OCI-M2 (cell line): ENCODE measurements at regions not wholly inside any gene's neighbourhood (a gene's known extent, or its start where the extent isn't known, plus 50 kb on each side); places are given as distances from the start of the nearest gene placed in this dataset.
"Not testable (repeated sequence)": the region's sequence is repeated elsewhere in the genome, so short reads cannot be mapped to it uniquely, and the experiment has no call there.

Source experiments
- DNase-seq: peaks from one replicate; lab custom pipeline; 2025; ENCODE audit not compliant: unreplicated experiment; lab: John Stamatoyannopoulos, UW

DNA sequence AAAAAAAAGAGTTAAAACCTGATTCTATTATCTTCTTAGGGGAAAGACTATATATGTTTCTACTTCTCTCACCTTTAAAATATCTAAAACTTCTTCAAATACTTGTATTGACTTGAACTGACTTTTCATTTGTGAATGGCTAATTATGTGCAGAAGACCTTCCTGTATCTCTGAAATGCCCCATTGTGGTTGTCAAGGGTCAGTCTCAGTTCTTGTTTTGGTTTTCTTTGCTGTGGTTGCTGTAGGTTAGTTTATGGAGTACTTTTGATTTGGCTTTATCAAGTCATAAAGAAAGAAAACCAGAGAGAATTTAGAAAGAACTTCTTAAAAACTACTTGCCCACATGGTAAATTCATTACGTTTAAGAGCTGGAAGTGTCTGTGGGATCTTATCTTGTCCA is 345.3 kb upstream of the POU1F1 start:
- no peak for DNase-seq

DNA sequence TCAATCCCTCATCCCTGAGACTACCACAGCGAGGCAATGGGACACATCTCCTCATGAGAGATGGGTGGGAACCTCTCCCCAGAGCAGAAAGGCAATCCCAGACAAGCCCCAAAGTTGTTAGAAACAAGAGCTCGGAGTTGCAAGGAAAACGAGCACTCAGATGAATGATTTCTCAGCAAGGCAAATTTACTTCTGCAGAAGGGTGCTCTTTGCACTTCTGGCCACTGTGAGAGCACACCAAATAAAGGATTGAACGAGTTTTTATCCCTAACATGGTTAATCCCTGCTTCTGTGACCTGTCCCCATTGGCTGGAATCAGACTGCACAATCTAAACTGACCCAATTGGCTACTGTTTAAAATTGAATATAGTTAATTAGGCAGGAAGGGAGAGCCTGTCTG is 339.1 kb upstream of the POU1F1 start:
- no peak for DNase-seq

- no peak for DNase-seq
Measured at GRCh38 chr3:87614998-87615397, 338.6 kb upstream of the POU1F1 start.

DNA sequence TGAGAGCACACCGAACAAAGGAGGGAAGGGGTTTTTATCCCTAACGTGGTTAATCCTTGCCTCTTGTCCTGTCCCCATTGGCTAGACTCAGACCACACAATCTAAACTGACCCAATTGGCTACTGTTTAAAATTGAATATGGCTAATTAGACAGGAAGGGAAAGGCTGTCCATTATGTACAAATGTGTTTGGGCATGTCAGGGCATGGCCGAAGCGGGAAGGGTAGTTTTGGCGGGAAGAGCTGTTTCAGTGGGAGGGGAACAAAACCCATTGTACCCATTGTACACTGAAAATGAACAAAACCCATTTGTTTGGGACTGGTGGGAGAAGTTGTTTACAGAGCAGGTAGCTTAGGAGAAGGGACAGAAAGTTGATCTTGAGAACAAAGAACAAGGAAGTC is 330.9 kb upstream of the POU1F1 start:
- DNase-seq, result no peak

DNA sequence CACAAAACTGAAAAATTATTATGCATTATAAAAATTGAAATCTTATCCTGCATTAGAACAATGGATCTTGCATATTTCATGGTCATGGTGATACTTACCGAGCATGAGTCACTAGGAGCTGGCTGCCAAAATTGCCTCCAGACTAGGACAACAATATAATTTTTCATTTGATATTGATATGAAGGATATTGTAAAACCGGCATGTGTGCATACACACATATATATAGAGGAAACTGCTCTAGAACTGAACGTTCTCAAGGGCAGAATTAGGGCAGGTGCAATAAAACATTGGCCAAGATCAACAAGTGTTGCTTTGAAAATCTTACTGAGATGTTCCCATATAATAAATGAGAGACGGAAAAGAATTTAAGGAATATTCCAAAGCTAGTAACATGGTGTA is 319.4 kb upstream of the POU1F1 start:
- DNase-seq, result no peak

- DNase-seq, result no peak
Measured at GRCh38 chr3:87581240-87581639, 304.9 kb upstream of the POU1F1 start.

DNA sequence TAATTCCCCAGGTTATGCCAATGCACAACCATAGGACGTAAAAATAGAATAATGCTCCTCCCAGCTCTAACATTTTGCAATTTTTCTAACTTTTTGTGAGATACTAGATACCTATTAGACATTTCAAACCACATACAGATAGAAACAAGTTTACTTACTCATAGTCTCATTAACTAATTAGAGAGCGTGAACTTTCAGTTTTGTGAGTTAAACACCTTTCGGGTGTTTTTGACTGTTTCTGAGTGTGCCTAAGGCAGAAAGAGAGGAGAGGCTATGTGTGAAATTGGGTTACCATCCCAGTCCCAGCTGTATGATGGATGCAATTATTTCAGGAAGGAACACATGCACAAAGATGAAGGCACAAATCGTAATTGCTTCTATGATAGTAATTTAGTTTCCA is 300.4 kb upstream of the POU1F1 start:
- no peak for DNase-seq

GRCh38 chr3:87575550-87575949 is 299.2 kb upstream of the POU1F1 start:
- no peak for DNase-seq

DNA sequence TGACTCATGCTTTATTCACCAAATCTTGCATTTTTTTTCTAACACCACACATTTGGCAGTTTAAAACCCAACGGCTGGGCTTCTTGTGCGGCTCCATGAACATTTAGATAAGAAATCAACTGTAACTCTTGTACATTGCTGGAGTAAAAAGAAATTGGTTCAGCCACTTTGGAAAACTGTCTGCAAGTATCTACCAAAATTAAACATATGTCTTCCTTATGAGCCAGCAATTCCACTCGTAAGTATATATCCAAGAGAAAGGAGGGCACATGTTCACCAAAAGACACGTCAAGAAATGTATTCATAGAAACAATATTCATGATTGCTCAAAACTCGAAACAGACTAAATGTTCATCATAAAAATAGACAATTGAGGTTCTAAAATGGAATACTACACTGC is 291.9 kb upstream of the POU1F1 start:
- DNase-seq, result no peak

GRCh38 chr3:87564438-87564837 is 288.1 kb upstream of the POU1F1 start:
- DNase-seq, result no peak

- DNase-seq, result no peak
Measured at GRCh38 chr3:87563712-87564111, 287.3 kb upstream of the POU1F1 start.

DNA sequence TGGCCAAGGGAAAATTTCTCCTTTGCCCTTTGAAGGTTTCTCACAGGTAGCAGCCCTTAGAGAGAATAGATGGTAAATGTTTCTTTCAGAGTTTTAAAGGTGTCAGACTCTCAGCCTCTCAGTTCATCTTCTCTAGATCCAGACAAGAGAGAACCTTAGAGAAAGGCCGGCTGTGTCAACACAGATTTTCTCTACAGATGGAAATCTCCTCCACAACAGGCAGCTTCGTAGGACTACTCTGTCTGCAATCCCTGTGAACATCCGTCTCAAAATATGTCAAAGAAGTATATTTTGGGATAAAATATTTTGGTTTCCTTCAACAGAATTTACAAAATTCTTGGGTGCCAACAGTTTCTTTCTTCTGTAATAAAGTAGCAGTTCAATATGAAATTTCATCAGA is 282.1 kb upstream of the POU1F1 start:
- no peak for DNase-seq

DNA sequence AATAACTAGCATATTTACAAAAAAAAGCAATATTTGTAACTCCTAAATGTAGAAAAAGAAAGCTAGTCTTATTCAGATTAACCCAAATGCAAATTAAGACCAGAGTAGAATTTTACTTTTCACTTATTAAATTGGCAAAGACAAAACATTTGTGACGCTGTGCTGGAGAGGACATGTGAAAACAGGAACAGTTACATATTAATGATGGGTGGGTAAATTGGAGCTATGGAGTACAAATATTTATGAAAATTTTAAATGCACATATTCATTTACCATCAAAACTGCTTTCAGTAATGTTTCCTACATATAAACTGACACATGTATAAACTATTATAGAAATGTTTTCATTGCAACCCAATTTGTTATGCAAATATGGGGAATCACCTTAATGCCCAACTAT is 278.9 kb upstream of the POU1F1 start:
- no peak for DNase-seq

GRCh38 chr3:87553058-87553457 is 276.7 kb upstream of the POU1F1 start:
- DNase-seq, result no peak

DNA sequence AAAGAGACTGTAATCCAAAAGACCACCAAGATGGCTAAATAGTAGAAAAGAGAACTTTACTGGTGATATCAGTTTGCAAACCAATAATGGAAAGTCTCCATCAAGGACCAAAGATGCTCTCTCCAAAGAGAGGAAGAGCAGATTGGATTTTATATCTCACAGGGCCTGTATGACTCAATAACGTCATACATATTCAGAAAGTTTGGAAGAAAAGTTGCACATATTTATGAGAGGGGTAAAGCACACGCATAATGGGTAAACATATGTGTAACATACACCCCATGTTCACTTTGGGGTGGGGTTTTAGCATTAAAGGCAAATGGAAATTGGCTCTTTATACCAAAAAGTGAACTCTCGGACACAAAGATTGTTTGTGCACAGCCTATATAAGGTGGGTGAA is 274.5 kb upstream of the POU1F1 start:
- no peak for DNase-seq

DNA sequence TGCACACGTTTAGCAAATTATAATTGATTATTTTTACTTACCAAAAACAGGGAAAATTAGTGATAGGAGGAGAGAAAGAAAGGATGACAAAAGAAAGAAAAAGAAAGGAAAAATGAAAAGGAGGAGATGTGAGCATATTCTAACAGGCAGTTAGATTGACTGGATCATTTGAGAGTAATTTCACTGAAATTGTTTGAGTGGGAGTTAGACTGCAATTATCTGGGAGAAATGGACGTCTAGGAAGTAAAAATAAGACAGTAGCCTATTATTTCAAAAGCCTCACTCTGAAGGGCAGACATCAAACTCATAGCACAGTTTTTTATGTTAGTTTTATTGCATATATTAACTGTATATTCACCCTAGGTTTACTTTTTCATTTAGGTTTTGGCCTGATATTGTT is 272.8 kb upstream of the POU1F1 start:
- DNase-seq, result no peak

- no peak for DNase-seq
Measured at GRCh38 chr3:87548271-87548670, 271.9 kb upstream of the POU1F1 start.

- DNase-seq, result no peak
Measured at GRCh38 chr3:87546216-87546615, 269.8 kb upstream of the POU1F1 start.

- DNase-seq, result not testable (repeated sequence)
Measured at GRCh38 chr3:87543408-87543807, 267.0 kb upstream of the POU1F1 start.

DNA sequence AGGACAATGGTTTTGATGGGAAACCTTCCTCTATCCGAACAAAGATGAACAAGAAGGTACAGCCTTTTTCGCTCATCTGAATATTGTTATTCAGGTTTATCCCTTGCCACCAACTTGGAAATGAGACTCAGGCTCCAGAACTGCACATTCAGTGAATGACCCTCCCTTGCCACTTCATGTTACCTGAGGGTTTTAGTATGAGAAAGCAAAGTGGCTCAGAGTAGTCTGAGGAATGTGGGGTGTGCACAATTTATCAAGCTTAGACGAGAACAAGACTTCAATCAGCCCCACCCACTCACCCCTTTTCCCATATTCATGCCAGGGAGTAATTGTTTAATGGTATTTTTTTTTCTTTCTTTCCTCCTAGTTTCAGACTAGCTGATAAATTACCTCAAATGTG is 265.3 kb upstream of the POU1F1 start:
- DNase-seq, result no peak

DNA sequence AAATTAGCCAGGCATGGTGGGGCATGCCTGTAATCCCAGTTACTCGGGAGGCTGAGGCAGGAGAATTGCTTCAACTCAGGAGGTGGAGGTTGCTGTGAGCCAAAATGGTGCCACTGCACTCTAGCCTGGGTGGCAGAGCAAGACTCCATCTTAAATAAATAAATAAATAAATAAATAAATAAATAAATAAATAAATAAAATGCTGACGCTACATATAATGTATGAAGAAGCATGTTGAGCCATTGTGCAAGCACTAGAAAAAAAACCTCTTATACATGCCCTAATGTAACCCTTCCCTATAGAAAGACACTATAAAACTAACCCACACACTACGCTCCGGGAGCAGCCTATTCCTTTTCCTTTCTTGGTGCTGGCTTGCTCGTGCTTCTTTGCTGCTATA is 262.3 kb upstream of the POU1F1 start:
- DNase-seq, result not testable (repeated sequence)

GRCh38 chr3:87509401-87509800 is 233.0 kb upstream of the POU1F1 start:
- no peak for DNase-seq

GRCh38 chr3:87508921-87509320 is 232.5 kb upstream of the POU1F1 start:
- DNase-seq, result no peak

DNA sequence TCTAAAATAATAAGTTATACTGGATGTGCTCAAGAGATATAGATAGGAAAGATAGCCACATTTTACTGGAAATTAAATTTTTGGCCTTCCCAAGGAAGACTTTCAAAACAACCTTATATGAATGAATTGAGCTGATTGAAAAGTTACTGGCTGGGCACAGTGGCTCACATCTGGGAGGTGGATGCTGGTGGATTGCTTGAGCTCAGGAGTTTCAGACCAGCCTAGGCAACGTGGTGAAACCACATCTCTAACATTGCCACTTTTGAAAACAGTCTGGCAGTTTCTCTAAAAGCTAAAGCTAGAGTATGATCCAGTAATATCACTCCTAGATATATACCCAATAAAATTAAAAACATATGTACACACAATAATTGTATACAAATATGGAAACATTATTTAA is 231.4 kb upstream of the POU1F1 start:
- no peak for DNase-seq
